ENCODE measurements at regions not wholly inside any gene's neighbourhood (a gene's known extent, or its start where the extent isn't known, plus 50 kb on each side); places are given as distances from the start of the nearest gene placed in this dataset.

- no peaks in the 10 kb centered on the region for H3K9me3 ChIP-seq (ENCODE audit: control insufficient read depth in 2 of 2, low read length in 2 of 2)
- ATAC-seq (ENCODE audit: low read depth in 2 of 2) (no peak), DNase-seq (peak in 1 of 3 donors; percentile 2)
- H3K27ac Mint-ChIP-seq, result no peak overlapping the region
- H3K9me3 Mint-ChIP-seq, result peaks cover 0 to 11% (median 4%) of the 10 kb centered on the region in 7 donors
- no peak overlapping the region for H3K27ac ChIP-seq (ENCODE audit: insufficient read depth, low read length, poor library complexity, severe bottlenecking)
- H3K27me3 ChIP-seq (ENCODE audit: control insufficient read depth, insufficient read depth, low read length), result no peaks in the 10 kb centered on the region
- H3K4me3 ChIP-seq (ENCODE audit: low read depth, low read length), result no peak overlapping the region
- no peaks in the 10 kb centered on the region for H3K4me1 Mint-ChIP-seq
- H3K36me3 ChIP-seq (ENCODE audit: control insufficient read depth, insufficient read depth, low read length), result no peaks in the 10 kb centered on the region
- H3K4me3 Mint-ChIP-seq, result no peak overlapping the region
- H3K36me3 Mint-ChIP-seq, result no peaks in the 10 kb centered on the region
- no peaks in the 10 kb centered on the region for H3K27me3 Mint-ChIP-seq
- H3K4me1 ChIP-seq (ENCODE audit: control insufficient read depth, insufficient read depth, low read length, poor library complexity, severe bottlenecking), result no peaks in the 10 kb centered on the region
Measured at GRCh38 chr16:51818342-51818944, 667.4 kb upstream of the SALL1 start.

GRCh38 chr16:51816929-51817328 lies 665.9 kb upstream of the SALL1 start:
- Histone ChIP-seq H3K27me3 (ENCODE audit: control insufficient read depth, insufficient read depth, low read length) (no peaks in the 10 kb centered on the region), H3K9me3 (ENCODE audit: control insufficient read depth in 2 of 2, low read length in 2 of 2) (no peaks in the 10 kb centered on the region), H3K27ac (ENCODE audit: insufficient read depth, low read length, poor library complexity, severe bottlenecking) (no peak overlapping the region), H3K4me3 (ENCODE audit: low read depth, low read length) (no peak overlapping the region), H3K36me3 (ENCODE audit: control insufficient read depth, insufficient read depth, low read length) (no peaks in the 10 kb centered on the region), H3K4me1 (ENCODE audit: control insufficient read depth, insufficient read depth, low read length, poor library complexity, severe bottlenecking) (no peaks in the 10 kb centered on the region)
- no peak for DNase-seq
- ATAC-seq (ENCODE audit: low read depth in 2 of 2), result no peak
- H3K27me3 Mint-ChIP-seq, result no peaks in the 10 kb centered on the region
- no peak overlapping the region for H3K27ac Mint-ChIP-seq
- no peaks in the 10 kb centered on the region for H3K4me1 Mint-ChIP-seq
- H3K36me3 Mint-ChIP-seq, result no peaks in the 10 kb centered on the region
- H3K9me3 Mint-ChIP-seq, result peaks cover 0 to 14% (median 6%) of the 10 kb centered on the region in 7 donors
- no peak overlapping the region for H3K4me3 Mint-ChIP-seq

GRCh38 chr16:51815523-51815922 lies 664.5 kb upstream of the SALL1 start:
- no peaks in the 10 kb centered on the region for H3K36me3 ChIP-seq (ENCODE audit: control insufficient read depth, insufficient read depth, low read length)
- ATAC-seq (ENCODE audit: low read depth in 2 of 2), result no peak
- Mint-ChIP-seq H3K27ac (no peak overlapping the region), H3K4me1 (no peaks in the 10 kb centered on the region), H3K27me3 (no peaks in the 10 kb centered on the region), H3K9me3 (peaks cover 0 to 14% (median 6%) of the 10 kb centered on the region in 7 donors), H3K36me3 (no peaks in the 10 kb centered on the region), H3K4me3 (no peak overlapping the region)
- H3K9me3 ChIP-seq (ENCODE audit: control insufficient read depth in 2 of 2, low read length in 2 of 2), result no peaks in the 10 kb centered on the region
- no peak for DNase-seq
- no peaks in the 10 kb centered on the region for H3K27me3 ChIP-seq (ENCODE audit: control insufficient read depth, insufficient read depth, low read length)
- H3K27ac ChIP-seq (ENCODE audit: insufficient read depth, low read length, poor library complexity, severe bottlenecking), result no peak overlapping the region
- no peaks in the 10 kb centered on the region for H3K4me1 ChIP-seq (ENCODE audit: control insufficient read depth, insufficient read depth, low read length, poor library complexity, severe bottlenecking)
- H3K4me3 ChIP-seq (ENCODE audit: low read depth, low read length), result no peak overlapping the region

GRCh38 chr16:51814617-51815016 lies 663.5 kb upstream of the SALL1 start:
- no peaks in the 10 kb centered on the region for H3K4me1 ChIP-seq (ENCODE audit: control insufficient read depth, insufficient read depth, low read length, poor library complexity, severe bottlenecking)
- no peaks in the 10 kb centered on the region for H3K36me3 Mint-ChIP-seq
- H3K4me3 ChIP-seq (ENCODE audit: low read depth, low read length), result no peak overlapping the region
- no peaks in the 10 kb centered on the region for H3K27me3 ChIP-seq (ENCODE audit: control insufficient read depth, insufficient read depth, low read length)
- H3K9me3 ChIP-seq (ENCODE audit: control insufficient read depth in 2 of 2, low read length in 2 of 2), result no peaks in the 10 kb centered on the region
- no peaks in the 10 kb centered on the region for H3K27me3 Mint-ChIP-seq
- DNase-seq (no peak), ATAC-seq (ENCODE audit: low read depth in 2 of 2) (no peak)
- H3K27ac ChIP-seq (ENCODE audit: insufficient read depth, low read length, poor library complexity, severe bottlenecking), result no peak overlapping the region
- H3K4me3 Mint-ChIP-seq, result no peak overlapping the region
- H3K36me3 ChIP-seq (ENCODE audit: control insufficient read depth, insufficient read depth, low read length), result no peaks in the 10 kb centered on the region
- no peaks in the 10 kb centered on the region for H3K4me1 Mint-ChIP-seq
- H3K27ac Mint-ChIP-seq, result no peak overlapping the region
- peaks cover 0 to 19% (median 6%) of the 10 kb centered on the region in 7 donors for H3K9me3 Mint-ChIP-seq

- no peaks in the 10 kb centered on the region for H3K9me3 ChIP-seq (ENCODE audit: control insufficient read depth in 2 of 2, low read length in 2 of 2)
- no peak overlapping the region for H3K27ac ChIP-seq (ENCODE audit: insufficient read depth, low read length, poor library complexity, severe bottlenecking)
- H3K4me3 Mint-ChIP-seq, result no peak overlapping the region
- no peaks in the 10 kb centered on the region for H3K27me3 Mint-ChIP-seq
- no peaks in the 10 kb centered on the region for H3K27me3 ChIP-seq (ENCODE audit: control insufficient read depth, insufficient read depth, low read length)
- H3K4me3 ChIP-seq (ENCODE audit: low read depth, low read length), result no peak overlapping the region
- ATAC-seq (ENCODE audit: low read depth in 2 of 2), result peak in 1 of 2 donors; percentile 16
- H3K27ac Mint-ChIP-seq, result no peak overlapping the region
- peaks cover 0 to 24% (median 6%) of the 10 kb centered on the region in 7 donors for H3K9me3 Mint-ChIP-seq
- no peaks in the 10 kb centered on the region for H3K4me1 Mint-ChIP-seq
- no peak for DNase-seq
- no peaks in the 10 kb centered on the region for H3K36me3 ChIP-seq (ENCODE audit: control insufficient read depth, insufficient read depth, low read length)
- H3K4me1 ChIP-seq (ENCODE audit: control insufficient read depth, insufficient read depth, low read length, poor library complexity, severe bottlenecking), result no peaks in the 10 kb centered on the region
- no peaks in the 10 kb centered on the region for H3K36me3 Mint-ChIP-seq
Measured at GRCh38 chr16:51813609-51814008, 662.5 kb upstream of the SALL1 start.

GRCh38 chr16:51812945-51813344 lies 661.9 kb upstream of the SALL1 start:
- Mint-ChIP-seq H3K27me3 (peaks cover 4% of the 10 kb centered on the region), H3K36me3 (no peaks in the 10 kb centered on the region), H3K4me1 (no peaks in the 10 kb centered on the region), H3K9me3 (peaks cover 0 to 23% (median 6%) of the 10 kb centered on the region in 7 donors), H3K27ac (no peak overlapping the region), H3K4me3 (no peak overlapping the region)
- H3K4me3 ChIP-seq (ENCODE audit: low read depth, low read length), result no peak overlapping the region
- no peak overlapping the region for H3K27ac ChIP-seq (ENCODE audit: insufficient read depth, low read length, poor library complexity, severe bottlenecking)
- ATAC-seq (ENCODE audit: low read depth in 2 of 2), result no peak
- no peaks in the 10 kb centered on the region for H3K27me3 ChIP-seq (ENCODE audit: control insufficient read depth, insufficient read depth, low read length)
- H3K36me3 ChIP-seq (ENCODE audit: control insufficient read depth, insufficient read depth, low read length), result no peaks in the 10 kb centered on the region
- H3K4me1 ChIP-seq (ENCODE audit: control insufficient read depth, insufficient read depth, low read length, poor library complexity, severe bottlenecking), result no peaks in the 10 kb centered on the region
- no peaks in the 10 kb centered on the region for H3K9me3 ChIP-seq (ENCODE audit: control insufficient read depth in 2 of 2, low read length in 2 of 2)
- no peak for DNase-seq

GRCh38 chr16:51807551-51807950 lies 656.5 kb upstream of the SALL1 start:
- H3K4me1 Mint-ChIP-seq, result no peaks in the 10 kb centered on the region
- H3K4me3 Mint-ChIP-seq, result no peak overlapping the region
- H3K27me3 Mint-ChIP-seq, result peaks cover 5% of the 10 kb centered on the region
- H3K4me1 ChIP-seq (ENCODE audit: control insufficient read depth, insufficient read depth, low read length, poor library complexity, severe bottlenecking), result no peaks in the 10 kb centered on the region
- no peak for ATAC-seq (ENCODE audit: low read depth in 2 of 2)
- no peak overlapping the region for H3K27ac Mint-ChIP-seq
- no peak for DNase-seq
- H3K4me3 ChIP-seq (ENCODE audit: low read depth, low read length), result no peak overlapping the region
- no peaks in the 10 kb centered on the region for H3K36me3 ChIP-seq (ENCODE audit: control insufficient read depth, insufficient read depth, low read length)
- no peak overlapping the region for H3K27ac ChIP-seq (ENCODE audit: insufficient read depth, low read length, poor library complexity, severe bottlenecking)
- H3K9me3 ChIP-seq (ENCODE audit: control insufficient read depth in 2 of 2, low read length in 2 of 2), result no peaks in the 10 kb centered on the region
- H3K36me3 Mint-ChIP-seq, result no peaks in the 10 kb centered on the region
- no peaks in the 10 kb centered on the region for H3K27me3 ChIP-seq (ENCODE audit: control insufficient read depth, insufficient read depth, low read length)
- H3K9me3 Mint-ChIP-seq, result peaks cover 3 to 19% (median 5%) of the 10 kb centered on the region in 7 donors

GRCh38 chr16:51801635-51802034 lies 650.6 kb upstream of the SALL1 start:
- no peak for ATAC-seq (ENCODE audit: low read depth in 2 of 2)
- DNase-seq, result no peak
- Histone ChIP-seq H3K27ac (ENCODE audit: insufficient read depth, low read length, poor library complexity, severe bottlenecking) (no peak overlapping the region), H3K4me3 (ENCODE audit: low read depth, low read length) (no peak overlapping the region), H3K9me3 (ENCODE audit: control insufficient read depth in 2 of 2, low read length in 2 of 2) (no peaks in the 10 kb centered on the region), H3K27me3 (ENCODE audit: control insufficient read depth, insufficient read depth, low read length) (no peaks in the 10 kb centered on the region), H3K36me3 (ENCODE audit: control insufficient read depth, insufficient read depth, low read length) (no peaks in the 10 kb centered on the region), H3K4me1 (ENCODE audit: control insufficient read depth, insufficient read depth, low read length, poor library complexity, severe bottlenecking) (no peaks in the 10 kb centered on the region)
- no peak overlapping the region for H3K4me3 Mint-ChIP-seq
- H3K27me3 Mint-ChIP-seq, result no peaks in the 10 kb centered on the region
- no peak overlapping the region for H3K27ac Mint-ChIP-seq
- no peaks in the 10 kb centered on the region for H3K4me1 Mint-ChIP-seq
- no peaks in the 10 kb centered on the region for H3K36me3 Mint-ChIP-seq
- peaks cover 0 to 9% (median 3%) of the 10 kb centered on the region in 7 donors for H3K9me3 Mint-ChIP-seq

Data from CD4-positive, CD25-positive, alpha-beta regulatory T cell (primary cell).